GM23338 (cell line): ENCODE measurements at regions not wholly inside any gene's neighbourhood (a gene's known extent, or its start where the extent isn't known, plus 50 kb on each side); places are given as distances from the start of the nearest gene placed in this dataset.

Experiments
- ATAC-seq: fragments of 200-7000 bp; cut with Tn5 transposase; 3 replicates; pipeline ENCODE4 v1.9.1; 2020
- DNase-seq: peaks from one replicate; pipeline ENCODE4 v3.0.0-alpha.2; 2015; ENCODE audit warnings: low spot score
- H2AFZ ChIP-seq: fragments of 200-600 bp; sonication (generic); 2 replicates; pipeline ENCODE4 v1.8.0; 2016; ENCODE audit warnings: antibody characterized with exemption, mild to moderate bottlenecking, moderate library complexity
- H3F3A ChIP-seq: fragments of 200-600 bp; sonication (generic); replicated peaks from 2 replicates; pipeline ENCODE4 v1.8.0; 2017; ENCODE audit warnings: antibody characterized with exemption, mixed run types, low read depth
- H3K27ac ChIP-seq: fragments of 200-600 bp; sonication (generic); 2 replicates; pipeline ENCODE4 v1.6.1; 2016; ENCODE audit warnings: low read depth
- H3K27me3 ChIP-seq: fragments of 200-600 bp; sonication (generic); 2 replicates; pipeline ENCODE4 v1.8.0; 2016; ENCODE audit warnings: mild to moderate bottlenecking, mixed run types, moderate library complexity; ENCODE audit not compliant: insufficient read depth
- H3K36me3 ChIP-seq: fragments of 200-600 bp; sonication (generic); 2 replicates; pipeline ENCODE4 v1.8.0; 2016; ENCODE audit warnings: mild to moderate bottlenecking; ENCODE audit not compliant: insufficient read depth
- H3K4me1 ChIP-seq: fragments of 200-600 bp; sonication (generic); 2 replicates; pipeline ENCODE4 v1.8.0; 2016; ENCODE audit warnings: mild to moderate bottlenecking, moderate library complexity; ENCODE audit not compliant: insufficient read depth
- H3K4me2 ChIP-seq: fragments of 200-600 bp; sonication (generic); 2 replicates; pipeline ENCODE4 v1.7.1; 2017; ENCODE audit warnings: mixed run types
- H3K4me3 ChIP-seq: fragments of 200-600 bp; sonication (generic); 2 replicates; pipeline ENCODE4 v1.6.1; 2016; ENCODE audit warnings: mixed run types
- H3K79me2 ChIP-seq: fragments of 200-600 bp; sonication (generic); replicated peaks from 2 replicates; pipeline ENCODE4 v1.8.0; 2017; ENCODE audit warnings: mild to moderate bottlenecking; ENCODE audit not compliant: insufficient read depth
- H3K9me2 ChIP-seq: fragments of 200-600 bp; sonication (generic); 2 replicates; pipeline ENCODE4 v1.8.0; 2017; ENCODE audit not compliant: insufficient read depth
- H4K20me1 ChIP-seq: fragments of 200-600 bp; sonication (generic); replicated peaks from 2 replicates; pipeline ENCODE4 v1.8.0; 2017; ENCODE audit warnings: mild to moderate bottlenecking; ENCODE audit not compliant: insufficient read depth
- H3K27ac Mint-ChIP-seq: 2 replicates; pipeline ENCODE4 v1.8.0; 2020; ENCODE audit warnings: inconsistent platforms, mild to moderate bottlenecking, moderate library complexity, mixed read lengths
- H3K27me3 Mint-ChIP-seq: 3 replicates; pipeline ENCODE4 v1.8.0; 2022; ENCODE audit warnings: low read depth, mild to moderate bottlenecking, moderate library complexity, mixed read lengths, inconsistent platforms; ENCODE audit not compliant: insufficient read depth, poor library complexity
- H3K36me3 Mint-ChIP-seq: 3 replicates; pipeline ENCODE4 v1.8.0; 2021; ENCODE audit warnings: low read depth, mild to moderate bottlenecking, inconsistent platforms, moderate library complexity, mixed read lengths
- H3K4me1 Mint-ChIP-seq: 3 replicates; pipeline ENCODE4 v1.8.0; 2020; ENCODE audit warnings: mild to moderate bottlenecking, inconsistent platforms, mixed read lengths
- H3K4me3 Mint-ChIP-seq: 3 replicates; pipeline ENCODE4 v1.8.0; 2021; ENCODE audit warnings: moderate library complexity, mild to moderate bottlenecking, inconsistent platforms, mixed read lengths
- H3K9me3 Mint-ChIP-seq: 3 replicates; pipeline ENCODE4 v1.8.0; 2020; ENCODE audit warnings: moderate library complexity, mild to moderate bottlenecking, inconsistent platforms, mixed read lengths
- CREB1 ChIP-seq: fragments of 250-450 bp; sonication (Bioruptor Pico); IDR thresholded peaks from 2 replicates; pipeline ENCODE4 v1.5.0; 2020; ENCODE audit warnings: low read depth, mild to moderate bottlenecking, moderate library complexity
- EZH2 ChIP-seq: fragments of 200-600 bp; sonication (generic); IDR thresholded peaks from one replicate; pipeline ENCODE4 v1.8.0; 2017; ENCODE audit warnings: antibody characterized with exemption, mild to moderate bottlenecking, low read depth; ENCODE audit not compliant: unreplicated experiment
- EZH2phosphoT487 ChIP-seq: fragments of 200-600 bp; sonication (generic); IDR thresholded peaks from one replicate; pipeline ENCODE4 v1.8.1; 2018; ENCODE audit warnings: antibody characterized with exemption; ENCODE audit not compliant: unreplicated experiment
- JUNB ChIP-seq: IDR thresholded peaks from one replicate; pipeline ENCODE4 v1.6.1; 2016; ENCODE audit warnings: antibody characterized with exemption; ENCODE audit not compliant: unreplicated experiment
- NANOG ChIP-seq: IDR thresholded peaks from 2 replicates; pipeline ENCODE4 v1.6.1; 2016; ENCODE audit warnings: antibody characterized with exemption, borderline replicate concordance
- POLR2AphosphoS5 ChIP-seq: IDR thresholded peaks from 2 replicates; pipeline ENCODE4 v1.6.1; 2016; ENCODE audit warnings: antibody characterized with exemption, low read depth
- STAT1 ChIP-seq: IDR thresholded peaks from one replicate; pipeline ENCODE4 v1.6.1; 2016; ENCODE audit warnings: antibody characterized with exemption; ENCODE audit not compliant: unreplicated experiment
- ZNF114 ChIP-seq: fragments of 250-450 bp; sonication (Bioruptor Pico); IDR thresholded peaks from 2 replicates; pipeline ENCODE4 v1.5.0; 2020; ENCODE audit warnings: mild to moderate bottlenecking, moderate library complexity
- ZNF331 ChIP-seq: fragments of 250-450 bp; sonication (Bioruptor Pico); IDR thresholded peaks from 2 replicates; pipeline ENCODE4 v1.5.0; 2020; ENCODE audit warnings: low read depth, mild to moderate bottlenecking, moderate library complexity
- TF ChIP-seq, protein P1 (sequence below): IDR thresholded peaks from one replicate; pipeline ENCODE4 v1.6.1; 2018; ENCODE audit warnings: antibody characterized with exemption; ENCODE audit not compliant: unreplicated experiment
- TF ChIP-seq, protein P2 (sequence below): IDR thresholded peaks from 2 replicates; pipeline ENCODE4 v1.6.1; 2016; ENCODE audit warnings: antibody characterized with exemption
- TF ChIP-seq, protein P3 (sequence below), 2 experiments: fragments of 200-600 bp in 1 of 2; sonication (generic) in 1 of 2; conservative IDR thresholded peaks; 2 replicates each; pipeline versions ENCODE4 v1.5.1 to v1.6.1; 2016 to 2017; ENCODE audit warnings: antibody characterized with exemption in 2 of 2, low read depth in 2 of 2, mild to moderate bottlenecking in 2 of 2, moderate library complexity in 1 of 2
- TF ChIP-seq, protein P4 (sequence below): fragments of 250-450 bp; sonication (Bioruptor Pico); IDR thresholded peaks from 2 replicates; pipeline ENCODE4 v1.5.0; 2020; ENCODE audit warnings: mild to moderate bottlenecking, moderate library complexity

DNA sequence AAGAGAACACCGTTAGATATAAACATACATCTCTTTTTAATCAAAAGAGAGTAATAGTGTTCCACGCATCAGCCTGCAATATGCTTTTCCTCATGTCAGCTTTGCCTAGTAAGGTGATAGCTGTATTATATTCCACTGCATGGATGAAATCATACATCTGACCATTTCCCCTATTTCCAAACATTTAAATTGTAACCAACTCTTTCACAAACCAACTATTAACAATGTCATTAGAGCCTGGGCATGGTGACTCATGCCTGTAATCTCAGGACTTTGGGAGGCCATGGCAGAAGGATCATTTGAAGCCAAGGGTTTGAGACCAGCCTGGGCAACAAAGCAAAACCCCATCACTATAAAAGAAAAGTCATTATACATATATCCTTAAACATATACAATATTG, 284.8 kb downstream of the BCL11A start:
- H3K36me3 Mint-ChIP-seq = no peaks in the 10 kb centered on the region
- no peak for TF ChIP-seq POLR2AphosphoS5
- TF ChIP-seq ZNF331 = no peak
- TF ChIP-seq, protein P1, sequence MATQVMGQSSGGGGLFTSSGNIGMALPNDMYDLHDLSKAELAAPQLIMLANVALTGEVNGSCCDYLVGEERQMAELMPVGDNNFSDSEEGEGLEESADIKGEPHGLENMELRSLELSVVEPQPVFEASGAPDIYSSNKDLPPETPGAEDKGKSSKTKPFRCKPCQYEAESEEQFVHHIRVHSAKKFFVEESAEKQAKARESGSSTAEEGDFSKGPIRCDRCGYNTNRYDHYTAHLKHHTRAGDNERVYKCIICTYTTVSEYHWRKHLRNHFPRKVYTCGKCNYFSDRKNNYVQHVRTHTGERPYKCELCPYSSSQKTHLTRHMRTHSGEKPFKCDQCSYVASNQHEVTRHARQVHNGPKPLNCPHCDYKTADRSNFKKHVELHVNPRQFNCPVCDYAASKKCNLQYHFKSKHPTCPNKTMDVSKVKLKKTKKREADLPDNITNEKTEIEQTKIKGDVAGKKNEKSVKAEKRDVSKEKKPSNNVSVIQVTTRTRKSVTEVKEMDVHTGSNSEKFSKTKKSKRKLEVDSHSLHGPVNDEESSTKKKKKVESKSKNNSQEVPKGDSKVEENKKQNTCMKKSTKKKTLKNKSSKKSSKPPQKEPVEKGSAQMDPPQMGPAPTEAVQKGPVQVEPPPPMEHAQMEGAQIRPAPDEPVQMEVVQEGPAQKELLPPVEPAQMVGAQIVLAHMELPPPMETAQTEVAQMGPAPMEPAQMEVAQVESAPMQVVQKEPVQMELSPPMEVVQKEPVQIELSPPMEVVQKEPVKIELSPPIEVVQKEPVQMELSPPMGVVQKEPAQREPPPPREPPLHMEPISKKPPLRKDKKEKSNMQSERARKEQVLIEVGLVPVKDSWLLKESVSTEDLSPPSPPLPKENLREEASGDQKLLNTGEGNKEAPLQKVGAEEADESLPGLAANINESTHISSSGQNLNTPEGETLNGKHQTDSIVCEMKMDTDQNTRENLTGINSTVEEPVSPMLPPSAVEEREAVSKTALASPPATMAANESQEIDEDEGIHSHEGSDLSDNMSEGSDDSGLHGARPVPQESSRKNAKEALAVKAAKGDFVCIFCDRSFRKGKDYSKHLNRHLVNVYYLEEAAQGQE = no peak
- TF ChIP-seq EZH2 = no peak
- TF ChIP-seq CREB1 = no peak
- TF ChIP-seq, protein P2, sequence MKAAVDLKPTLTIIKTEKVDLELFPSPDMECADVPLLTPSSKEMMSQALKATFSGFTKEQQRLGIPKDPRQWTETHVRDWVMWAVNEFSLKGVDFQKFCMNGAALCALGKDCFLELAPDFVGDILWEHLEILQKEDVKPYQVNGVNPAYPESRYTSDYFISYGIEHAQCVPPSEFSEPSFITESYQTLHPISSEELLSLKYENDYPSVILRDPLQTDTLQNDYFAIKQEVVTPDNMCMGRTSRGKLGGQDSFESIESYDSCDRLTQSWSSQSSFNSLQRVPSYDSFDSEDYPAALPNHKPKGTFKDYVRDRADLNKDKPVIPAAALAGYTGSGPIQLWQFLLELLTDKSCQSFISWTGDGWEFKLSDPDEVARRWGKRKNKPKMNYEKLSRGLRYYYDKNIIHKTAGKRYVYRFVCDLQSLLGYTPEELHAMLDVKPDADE = no peak
- no peak for TF ChIP-seq ZNF114
- no peak for TF ChIP-seq NANOG
- TF ChIP-seq, protein P3, sequence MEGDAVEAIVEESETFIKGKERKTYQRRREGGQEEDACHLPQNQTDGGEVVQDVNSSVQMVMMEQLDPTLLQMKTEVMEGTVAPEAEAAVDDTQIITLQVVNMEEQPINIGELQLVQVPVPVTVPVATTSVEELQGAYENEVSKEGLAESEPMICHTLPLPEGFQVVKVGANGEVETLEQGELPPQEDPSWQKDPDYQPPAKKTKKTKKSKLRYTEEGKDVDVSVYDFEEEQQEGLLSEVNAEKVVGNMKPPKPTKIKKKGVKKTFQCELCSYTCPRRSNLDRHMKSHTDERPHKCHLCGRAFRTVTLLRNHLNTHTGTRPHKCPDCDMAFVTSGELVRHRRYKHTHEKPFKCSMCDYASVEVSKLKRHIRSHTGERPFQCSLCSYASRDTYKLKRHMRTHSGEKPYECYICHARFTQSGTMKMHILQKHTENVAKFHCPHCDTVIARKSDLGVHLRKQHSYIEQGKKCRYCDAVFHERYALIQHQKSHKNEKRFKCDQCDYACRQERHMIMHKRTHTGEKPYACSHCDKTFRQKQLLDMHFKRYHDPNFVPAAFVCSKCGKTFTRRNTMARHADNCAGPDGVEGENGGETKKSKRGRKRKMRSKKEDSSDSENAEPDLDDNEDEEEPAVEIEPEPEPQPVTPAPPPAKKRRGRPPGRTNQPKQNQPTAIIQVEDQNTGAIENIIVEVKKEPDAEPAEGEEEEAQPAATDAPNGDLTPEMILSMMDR (conservative IDR thresholded peaks at IDR 0.05; ENCODE audit: low read depth in 2 of 2) = no peak
- TF ChIP-seq, protein P4, sequence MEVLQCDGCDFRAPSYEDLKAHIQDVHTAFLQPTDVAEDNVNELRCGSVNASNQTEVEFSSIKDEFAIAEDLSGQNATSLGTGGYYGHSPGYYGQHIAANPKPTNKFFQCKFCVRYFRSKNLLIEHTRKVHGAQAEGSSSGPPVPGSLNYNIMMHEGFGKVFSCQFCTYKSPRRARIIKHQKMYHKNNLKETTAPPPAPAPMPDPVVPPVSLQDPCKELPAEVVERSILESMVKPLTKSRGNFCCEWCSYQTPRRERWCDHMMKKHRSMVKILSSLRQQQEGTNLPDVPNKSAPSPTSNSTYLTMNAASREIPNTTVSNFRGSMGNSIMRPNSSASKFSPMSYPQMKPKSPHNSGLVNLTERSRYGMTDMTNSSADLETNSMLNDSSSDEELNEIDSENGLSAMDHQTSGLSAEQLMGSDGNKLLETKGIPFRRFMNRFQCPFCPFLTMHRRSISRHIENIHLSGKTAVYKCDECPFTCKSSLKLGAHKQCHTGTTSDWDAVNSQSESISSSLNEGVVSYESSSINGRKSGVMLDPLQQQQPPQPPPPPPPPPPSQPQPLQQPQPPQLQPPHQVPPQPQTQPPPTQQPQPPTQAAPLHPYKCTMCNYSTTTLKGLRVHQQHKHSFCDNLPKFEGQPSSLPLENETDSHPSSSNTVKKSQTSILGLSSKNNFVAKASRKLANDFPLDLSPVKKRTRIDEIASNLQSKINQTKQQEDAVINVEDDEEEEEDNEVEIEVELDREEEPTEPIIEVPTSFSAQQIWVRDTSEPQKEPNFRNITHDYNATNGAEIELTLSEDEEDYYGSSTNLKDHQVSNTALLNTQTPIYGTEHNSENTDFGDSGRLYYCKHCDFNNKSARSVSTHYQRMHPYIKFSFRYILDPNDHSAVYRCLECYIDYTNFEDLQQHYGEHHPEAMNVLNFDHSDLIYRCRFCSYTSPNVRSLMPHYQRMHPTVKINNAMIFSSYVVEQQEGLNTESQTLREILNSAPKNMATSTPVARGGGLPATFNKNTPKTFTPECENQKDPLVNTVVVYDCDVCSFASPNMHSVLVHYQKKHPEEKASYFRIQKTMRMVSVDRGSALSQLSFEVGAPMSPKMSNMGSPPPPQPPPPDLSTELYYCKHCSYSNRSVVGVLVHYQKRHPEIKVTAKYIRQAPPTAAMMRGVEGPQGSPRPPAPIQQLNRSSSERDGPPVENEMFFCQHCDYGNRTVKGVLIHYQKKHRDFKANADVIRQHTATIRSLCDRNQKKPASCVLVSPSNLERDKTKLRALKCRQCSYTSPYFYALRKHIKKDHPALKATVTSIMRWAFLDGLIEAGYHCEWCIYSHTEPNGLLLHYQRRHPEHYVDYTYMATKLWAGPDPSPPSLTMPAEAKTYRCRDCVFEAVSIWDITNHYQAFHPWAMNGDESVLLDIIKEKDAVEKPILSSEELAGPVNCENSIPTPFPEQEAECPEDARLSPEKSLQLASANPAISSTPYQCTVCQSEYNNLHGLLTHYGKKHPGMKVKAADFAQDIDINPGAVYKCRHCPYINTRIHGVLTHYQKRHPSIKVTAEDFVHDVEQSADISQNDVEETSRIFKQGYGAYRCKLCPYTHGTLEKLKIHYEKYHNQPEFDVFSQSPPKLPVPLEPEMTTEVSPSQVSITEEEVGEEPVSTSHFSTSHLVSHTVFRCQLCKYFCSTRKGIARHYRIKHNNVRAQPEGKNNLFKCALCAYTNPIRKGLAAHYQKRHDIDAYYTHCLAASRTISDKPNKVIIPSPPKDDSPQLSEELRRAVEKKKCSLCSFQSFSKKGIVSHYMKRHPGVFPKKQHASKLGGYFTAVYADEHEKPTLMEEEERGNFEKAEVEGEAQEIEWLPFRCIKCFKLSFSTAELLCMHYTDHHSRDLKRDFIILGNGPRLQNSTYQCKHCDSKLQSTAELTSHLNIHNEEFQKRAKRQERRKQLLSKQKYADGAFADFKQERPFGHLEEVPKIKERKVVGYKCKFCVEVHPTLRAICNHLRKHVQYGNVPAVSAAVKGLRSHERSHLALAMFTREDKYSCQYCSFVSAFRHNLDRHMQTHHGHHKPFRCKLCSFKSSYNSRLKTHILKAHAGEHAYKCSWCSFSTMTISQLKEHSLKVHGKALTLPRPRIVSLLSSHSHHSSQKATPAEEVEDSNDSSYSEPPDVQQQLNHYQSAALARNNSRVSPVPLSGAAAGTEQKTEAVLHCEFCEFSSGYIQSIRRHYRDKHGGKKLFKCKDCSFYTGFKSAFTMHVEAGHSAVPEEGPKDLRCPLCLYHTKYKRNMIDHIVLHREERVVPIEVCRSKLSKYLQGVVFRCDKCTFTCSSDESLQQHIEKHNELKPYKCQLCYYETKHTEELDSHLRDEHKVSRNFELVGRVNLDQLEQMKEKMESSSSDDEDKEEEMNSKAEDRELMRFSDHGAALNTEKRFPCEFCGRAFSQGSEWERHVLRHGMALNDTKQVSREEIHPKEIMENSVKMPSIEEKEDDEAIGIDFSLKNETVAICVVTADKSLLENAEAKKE (CRISPR knock-in tag) = no peak
- TF ChIP-seq STAT1 = no peak
- TF ChIP-seq JUNB = no peak
- no peak for TF ChIP-seq EZH2phosphoT487

More for the DNA sequence above, 284.8 kb downstream of the BCL11A start:
- Histone ChIP-seq H4K20me1 (no peaks in the 10 kb centered on the region), H3K9me2 (peaks cover 5% of the 10 kb centered on the region; the same call in 1 of the 2 replicates), H3K27ac (no peak overlapping the region), H3K79me2 (no peaks in the 10 kb centered on the region), H3K4me1 (no peaks in the 10 kb centered on the region), H3K36me3 (no peaks in the 10 kb centered on the region), H3K27me3 (no peaks in the 10 kb centered on the region), H3F3A (no peaks in the 10 kb centered on the region), H2AFZ (no peak overlapping the region), H3K4me2 (no peak overlapping the region), H3K4me3 (no peak overlapping the region)
- Mint-ChIP-seq H3K4me1 (peaks cover 8% of the 10 kb centered on the region; the same call in 2 of the 3 replicates), H3K27me3 (peaks cover 5% of the 10 kb centered on the region), H3K4me3 (no peak overlapping the region), H3K27ac (no peak overlapping the region), H3K9me3 (peaks cover 11% of the 10 kb centered on the region)
- DNase-seq (no peak), ATAC-seq (no peak)
